ENCODE measurements at regions not wholly inside any gene's neighbourhood (a gene's known extent, or its start where the extent isn't known, plus 50 kb on each side); places are given as distances from the start of the nearest gene placed in this dataset.
"Not testable (repeated sequence)": the region's sequence is repeated elsewhere in the genome, so short reads cannot be mapped to it uniquely, and the experiment has no call there.

- TF ChIP-seq, protein P1, sequence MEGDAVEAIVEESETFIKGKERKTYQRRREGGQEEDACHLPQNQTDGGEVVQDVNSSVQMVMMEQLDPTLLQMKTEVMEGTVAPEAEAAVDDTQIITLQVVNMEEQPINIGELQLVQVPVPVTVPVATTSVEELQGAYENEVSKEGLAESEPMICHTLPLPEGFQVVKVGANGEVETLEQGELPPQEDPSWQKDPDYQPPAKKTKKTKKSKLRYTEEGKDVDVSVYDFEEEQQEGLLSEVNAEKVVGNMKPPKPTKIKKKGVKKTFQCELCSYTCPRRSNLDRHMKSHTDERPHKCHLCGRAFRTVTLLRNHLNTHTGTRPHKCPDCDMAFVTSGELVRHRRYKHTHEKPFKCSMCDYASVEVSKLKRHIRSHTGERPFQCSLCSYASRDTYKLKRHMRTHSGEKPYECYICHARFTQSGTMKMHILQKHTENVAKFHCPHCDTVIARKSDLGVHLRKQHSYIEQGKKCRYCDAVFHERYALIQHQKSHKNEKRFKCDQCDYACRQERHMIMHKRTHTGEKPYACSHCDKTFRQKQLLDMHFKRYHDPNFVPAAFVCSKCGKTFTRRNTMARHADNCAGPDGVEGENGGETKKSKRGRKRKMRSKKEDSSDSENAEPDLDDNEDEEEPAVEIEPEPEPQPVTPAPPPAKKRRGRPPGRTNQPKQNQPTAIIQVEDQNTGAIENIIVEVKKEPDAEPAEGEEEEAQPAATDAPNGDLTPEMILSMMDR (IDR thresholded peaks at IDR 0.05) = not testable (repeated sequence)
- not testable (repeated sequence) for TF ChIP-seq POLR2A (IDR thresholded peaks at IDR 0.05)
Measured at GRCh38 chr4:151549378-151549777, 140.4 kb downstream of the FHIP1A start.
